ENCODE measurements at regions not wholly inside any gene's neighbourhood (a gene's known extent, or its start where the extent isn't known, plus 50 kb on each side); places are given as distances from the start of the nearest gene placed in this dataset.

- DNase-seq (ENCODE audit: low read depth, low spot score), result no peak
- in situ Hi-C loops (cut with HindIII; ENCODE audit: low sequenced_read_pairs), result no loop called here
- H3K4me3 ChIP-seq (ENCODE audit: low read depth, low read length), result no peak overlapping the region
- no peak for TF ChIP-seq CTCF (IDR thresholded peaks at IDR 0.05; ENCODE audit: low read depth, low read length)
These were observed 58.0 kb upstream of the WDR26 start for GRCh38 chr1:224492632-224493031.

- no peak for TF ChIP-seq CTCF (IDR thresholded peaks at IDR 0.05; ENCODE audit: low read depth, low read length)
- no peak overlapping the region for H3K4me3 ChIP-seq (ENCODE audit: low read depth, low read length)
- in situ Hi-C loops (cut with HindIII; ENCODE audit: low sequenced_read_pairs), result no loop called here
- no peak for DNase-seq (ENCODE audit: low read depth, low spot score)
These were observed 58.7 kb upstream of the WDR26 start for GRCh38 chr1:224493269-224493668.

- DNase-seq (ENCODE audit: low read depth, low spot score), result no peak
- TF ChIP-seq CTCF (IDR thresholded peaks at IDR 0.05; ENCODE audit: low read depth, low read length), result no peak
- in situ Hi-C loops (cut with HindIII; ENCODE audit: low sequenced_read_pairs), result no loop called here
- no peak overlapping the region for H3K4me3 ChIP-seq (ENCODE audit: low read depth, low read length)
These were observed 59.7 kb upstream of the WDR26 start for GRCh38 chr1:224494343-224494742.

- in situ Hi-C loops (cut with HindIII; ENCODE audit: low sequenced_read_pairs), result no loop called here
- no peak for TF ChIP-seq CTCF (IDR thresholded peaks at IDR 0.05; ENCODE audit: low read depth, low read length)
- DNase-seq (ENCODE audit: low read depth, low spot score), result no peak
- no peak overlapping the region for H3K4me3 ChIP-seq (ENCODE audit: low read depth, low read length)
These were observed 61.3 kb upstream of the WDR26 start for GRCh38 chr1:224495866-224496265.

- H3K4me3 ChIP-seq (ENCODE audit: low read depth, low read length), result no peak overlapping the region
- DNase-seq (ENCODE audit: low read depth, low spot score), result no peak
- in situ Hi-C loops (cut with HindIII; ENCODE audit: low sequenced_read_pairs), result no loop called here
- no peak for TF ChIP-seq CTCF (IDR thresholded peaks at IDR 0.05; ENCODE audit: low read depth, low read length)
These were observed 62.2 kb upstream of the WDR26 start for GRCh38 chr1:224496826-224497225.

- DNase-seq (ENCODE audit: low read depth, low spot score), result peak; percentile 89
- no peak overlapping the region for H3K4me3 ChIP-seq (ENCODE audit: low read depth, low read length)
- no peak for TF ChIP-seq CTCF (IDR thresholded peaks at IDR 0.05; ENCODE audit: low read depth, low read length)
- in situ Hi-C loops (cut with HindIII; ENCODE audit: low sequenced_read_pairs), result no loop called here
These were observed 63.3 kb upstream of the WDR26 start for GRCh38 chr1:224497714-224498573.

Data from astrocyte of the spinal cord (primary cell).